HG03457 (cell line): ENCODE measurements at regions not wholly inside any gene's neighbourhood (a gene's known extent, or its start where the extent isn't known, plus 50 kb on each side); places are given as distances from the start of the nearest gene placed in this dataset.
"Not testable (repeated sequence)": the region's sequence is repeated elsewhere in the genome, so short reads cannot be mapped to it uniquely, and the experiment has no call there.

ENCODE experiments used
- ATAC-seq: cut with Tn5 transposase; IDR thresholded peaks from one replicate; pipeline ENCODE4 v1.9.1; 2021; ENCODE audit warnings: moderate number of reproducible peaks; ENCODE audit not compliant: unreplicated experiment

DNA sequence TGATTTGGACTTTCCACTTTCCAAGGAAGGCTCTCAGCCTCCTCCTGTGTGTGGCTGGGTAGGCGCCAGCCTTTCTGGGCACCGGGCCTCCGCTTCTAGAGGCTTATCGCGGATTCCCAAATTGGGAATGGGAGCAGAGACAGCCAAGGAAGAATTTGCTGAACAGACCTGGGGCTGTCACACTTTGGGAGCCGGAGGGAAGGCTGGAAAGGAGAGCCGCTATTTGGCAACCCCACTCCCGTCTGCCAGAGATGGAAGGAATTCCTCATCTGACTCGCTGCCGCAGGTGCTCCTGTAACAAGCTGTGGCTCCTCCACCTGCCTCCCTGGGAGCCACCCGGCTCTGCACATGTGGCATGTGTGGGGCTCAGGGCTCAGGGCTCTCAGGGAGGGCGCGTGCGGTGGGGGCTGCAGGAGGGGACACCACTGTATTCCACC, 50.8 kb upstream of the ECHDC3 start:
- ATAC-seq = no peak

GRCh38 chr10:11689945-11690736, 52.0 kb upstream of the ECHDC3 start:
- ATAC-seq = no peak

DNA sequence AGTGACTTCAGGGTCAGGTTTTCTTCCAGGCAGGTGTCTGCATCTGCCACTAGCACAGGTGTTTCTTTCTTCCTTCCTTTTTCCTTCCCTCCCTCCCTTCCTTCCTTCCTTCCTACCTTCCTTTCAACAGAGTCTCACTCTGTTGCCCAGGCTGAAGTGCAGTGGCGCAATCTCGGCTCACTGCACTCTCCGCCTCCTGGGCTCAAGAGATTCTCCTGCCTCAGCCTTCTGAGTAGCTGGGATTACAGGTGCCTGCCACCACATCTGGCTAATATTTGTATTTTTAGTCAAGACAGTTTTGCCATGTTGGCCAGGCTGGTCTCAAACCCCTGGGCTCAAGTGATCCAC, 53.8 kb upstream of the ECHDC3 start:
- not testable (repeated sequence) for ATAC-seq

GRCh38 chr10:11687779-11688447, 54.3 kb upstream of the ECHDC3 start:
- ATAC-seq = no peak

DNA sequence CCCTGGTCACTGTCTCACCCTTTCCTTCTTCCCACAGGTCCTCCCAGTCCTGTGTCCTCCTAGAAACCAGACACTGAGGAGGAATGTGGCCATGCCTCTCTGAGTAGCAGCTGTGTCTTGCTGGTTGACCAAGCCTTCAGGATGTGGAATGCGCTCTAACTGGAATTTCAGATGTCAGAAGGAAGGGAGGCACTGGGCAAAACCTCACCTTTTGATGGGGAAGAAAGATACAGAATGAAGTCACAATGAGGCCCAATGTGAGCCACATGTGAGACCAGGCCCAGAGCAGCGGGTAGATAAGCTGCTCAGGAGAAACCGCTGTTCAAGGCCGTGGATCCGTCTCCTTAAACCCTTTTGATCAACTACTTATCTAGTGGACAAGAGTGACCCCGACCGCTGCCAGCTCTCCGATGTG, 54.8 kb upstream of the ECHDC3 start:
- no peak for ATAC-seq

DNA sequence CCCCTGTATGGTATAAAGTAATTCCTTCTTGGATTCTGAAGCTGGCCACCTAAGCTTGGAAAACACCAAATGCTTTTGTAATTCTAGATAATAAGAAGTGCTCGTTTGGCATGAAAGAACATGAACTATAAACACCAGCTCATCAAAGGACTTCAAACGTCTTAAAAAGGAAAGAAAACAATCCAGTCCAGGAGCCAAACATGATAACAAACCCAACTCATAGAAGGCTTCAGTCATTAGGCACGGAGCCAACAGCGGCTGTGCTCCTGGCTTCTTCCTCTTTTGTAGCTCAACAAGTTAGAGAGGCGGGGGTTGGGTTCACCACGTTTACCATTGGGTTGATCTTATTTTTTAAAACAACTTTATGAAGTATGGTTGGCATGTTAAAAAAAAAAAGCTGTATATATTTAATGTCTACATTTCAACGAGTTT, 56.4 kb upstream of the ECHDC3 start:
- ATAC-seq = no peak

DNA sequence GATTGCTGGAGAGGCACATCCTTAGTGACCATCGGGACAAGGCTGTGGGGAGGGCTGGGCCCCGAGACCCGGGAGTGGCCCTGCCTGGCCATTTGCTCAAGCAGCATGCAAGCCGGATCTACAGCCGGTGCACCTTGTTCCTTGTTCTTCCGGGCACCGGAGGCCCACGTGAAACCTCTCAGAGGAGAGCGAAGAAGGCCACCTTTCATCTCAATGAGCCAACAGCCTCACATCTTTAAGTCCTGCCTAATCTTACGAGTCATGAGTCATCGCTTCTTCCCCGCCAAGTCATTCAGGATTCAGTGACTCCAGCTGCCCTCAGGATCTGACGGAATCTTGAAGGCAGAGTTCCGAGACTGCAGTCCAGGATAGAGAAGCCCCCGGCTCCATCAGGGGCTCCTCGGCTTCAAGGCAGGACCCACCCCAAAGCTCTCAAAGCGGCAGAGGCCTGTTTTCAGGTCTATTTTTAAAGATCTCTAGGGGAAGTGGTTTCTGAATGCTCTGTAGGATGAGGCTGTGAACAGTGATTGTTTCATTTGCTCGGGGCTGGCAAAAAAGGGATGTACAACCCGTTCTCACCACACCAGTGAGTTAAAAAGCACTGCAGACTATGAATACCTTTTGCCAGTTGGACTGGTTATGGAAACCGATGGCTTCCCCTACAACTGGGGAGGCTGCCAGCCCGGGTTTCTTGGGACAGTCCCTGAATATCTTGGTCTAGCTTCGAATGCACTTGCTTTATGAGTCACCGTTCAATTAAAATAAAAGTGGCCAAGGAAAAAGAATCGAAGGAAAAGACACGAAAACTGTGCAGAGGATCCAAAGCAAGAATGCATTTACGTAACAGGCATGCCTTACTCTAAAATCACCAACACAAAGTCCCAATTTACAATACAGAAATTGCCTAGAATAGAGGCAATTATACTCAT, 57.2 kb upstream of the ECHDC3 start:
- ATAC-seq = peak; percentile 51

DNA sequence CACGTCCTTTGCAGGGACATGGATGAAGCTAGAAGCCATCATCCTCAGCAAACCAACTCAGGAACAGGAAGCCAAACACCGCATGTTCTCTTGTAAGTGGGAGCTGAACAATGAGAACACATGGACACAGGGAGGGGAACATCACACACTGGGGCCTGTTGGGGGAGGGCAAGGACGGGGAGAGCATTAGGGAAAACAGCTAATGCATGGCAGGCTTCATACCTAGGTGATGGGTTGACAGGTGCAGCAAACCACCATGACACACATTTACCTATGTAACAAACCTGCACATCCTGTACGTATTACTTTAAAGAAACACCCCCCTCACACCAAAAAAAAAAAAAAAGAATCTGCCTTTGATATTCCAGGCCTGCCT, 57.9 kb upstream of the ECHDC3 start:
- ATAC-seq = not testable (repeated sequence)

GRCh38 chr10:11683529-11684320, 58.5 kb upstream of the ECHDC3 start:
- ATAC-seq = no peak

- no peak for ATAC-seq
Measured at GRCh38 chr10:11682851-11683250, 59.3 kb upstream of the ECHDC3 start.

DNA sequence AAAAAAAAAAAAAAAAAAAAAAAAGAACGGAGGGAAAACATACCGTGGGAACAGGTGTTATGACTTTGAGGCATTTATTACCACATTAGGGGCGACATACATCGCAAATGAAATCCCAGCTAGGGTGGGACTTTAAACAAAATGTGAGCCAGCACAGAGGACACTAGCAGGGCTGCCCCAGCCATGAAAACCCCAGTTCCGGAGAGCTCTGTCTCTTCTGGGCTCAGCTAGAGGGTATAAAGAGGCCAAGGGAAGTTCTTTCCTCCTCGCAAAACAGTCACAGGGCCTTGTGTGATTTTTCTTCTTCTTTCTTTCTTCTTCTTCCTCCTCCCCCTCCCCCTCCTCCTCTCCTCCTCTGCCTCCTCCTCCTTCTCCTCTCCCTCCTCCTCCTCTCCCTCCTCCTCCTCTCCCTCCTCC, 59.9 kb upstream of the ECHDC3 start:
- no peak for ATAC-seq

GRCh38 chr10:11680496-11680895, 61.7 kb upstream of the ECHDC3 start:
- ATAC-seq = no peak

DNA sequence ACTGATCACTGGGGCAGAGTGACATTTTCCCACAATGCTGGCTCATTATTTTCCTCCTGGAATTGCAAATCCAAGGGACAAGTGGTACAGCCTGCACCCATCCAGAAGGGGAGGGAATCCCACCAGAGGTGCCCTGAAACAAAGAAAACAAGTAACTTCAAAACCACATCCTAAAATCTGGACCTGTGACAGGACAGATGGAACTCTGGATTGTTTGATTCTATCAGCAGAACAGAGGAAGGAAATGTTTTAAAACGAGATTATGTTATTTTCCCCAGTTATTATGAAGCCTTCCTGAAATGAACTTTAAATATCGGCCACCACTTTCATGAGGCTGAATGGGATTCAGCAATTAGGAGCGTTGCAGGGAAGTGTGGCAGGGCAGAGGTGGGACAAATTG, 62.2 kb upstream of the ECHDC3 start:
- ATAC-seq = no peak

- ATAC-seq = peak; percentile 81
Measured at GRCh38 chr10:11678074-11678793, 63.9 kb upstream of the ECHDC3 start.

DNA sequence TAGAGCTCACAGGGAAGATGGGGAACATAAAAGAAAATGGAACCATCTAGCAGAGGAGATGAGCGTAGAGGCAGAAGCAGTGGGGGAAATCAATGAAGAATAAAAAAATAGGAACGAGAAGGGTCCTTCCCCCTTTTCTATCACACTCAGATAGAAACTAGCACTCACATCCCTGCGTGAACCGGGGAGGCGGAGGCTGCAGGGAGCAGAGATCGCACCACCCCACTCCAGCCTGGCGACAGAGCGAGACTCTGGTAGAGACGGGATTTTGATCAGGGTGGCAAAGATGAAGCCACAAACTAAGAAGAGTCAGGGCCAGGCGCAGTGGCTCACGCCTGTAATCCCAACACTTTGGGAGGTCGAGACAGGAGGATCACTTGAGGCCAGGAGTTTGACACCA, 64.7 kb upstream of the ECHDC3 start:
- no peak for ATAC-seq

DNA sequence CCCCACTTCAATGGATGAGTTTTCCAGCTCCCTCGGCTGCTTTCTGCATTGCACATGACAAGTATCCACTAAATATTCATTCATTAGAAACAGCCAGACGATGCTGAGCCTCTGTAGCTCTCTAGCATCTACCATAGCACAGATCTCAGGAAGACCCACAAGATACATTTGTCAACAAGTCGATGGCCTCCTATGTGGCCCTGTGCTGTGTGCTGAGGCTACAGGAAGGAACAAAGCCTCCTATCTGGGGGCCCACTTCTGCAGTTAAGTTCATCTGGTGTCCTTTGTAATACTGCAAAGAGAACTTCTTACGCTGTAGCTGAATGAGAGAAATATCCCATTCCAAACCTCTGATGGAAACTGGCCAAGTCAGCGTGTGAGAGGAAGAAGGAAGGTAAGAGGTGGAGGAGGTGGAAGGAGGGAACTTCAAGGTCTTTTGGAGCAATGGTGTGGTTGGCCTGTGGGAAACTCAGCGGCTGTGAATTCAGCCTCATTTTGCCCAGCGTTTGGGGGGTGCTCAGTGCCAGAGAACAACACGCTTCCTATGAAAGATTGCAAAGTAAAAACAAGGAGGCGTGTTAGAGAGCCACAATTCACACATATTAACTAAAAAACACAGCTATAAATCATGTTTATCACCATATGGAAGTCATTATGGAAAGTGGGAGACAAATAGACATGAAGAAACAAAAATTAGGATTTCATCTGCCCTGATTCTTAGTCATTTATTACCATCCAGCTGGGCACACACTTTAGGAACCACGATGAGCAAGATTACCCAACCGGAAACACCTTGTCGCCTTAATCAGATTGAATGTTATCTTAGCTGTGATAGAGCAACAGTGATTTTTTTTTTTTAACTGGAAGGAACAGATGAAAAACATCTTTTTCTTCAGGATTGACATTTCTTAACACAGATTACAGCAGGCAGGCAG, 62.2 kb upstream of the USP6NL start:
- no peak for ATAC-seq

- no peak for ATAC-seq
Measured at GRCh38 chr10:11672836-11673235, 61.4 kb upstream of the USP6NL start.

DNA sequence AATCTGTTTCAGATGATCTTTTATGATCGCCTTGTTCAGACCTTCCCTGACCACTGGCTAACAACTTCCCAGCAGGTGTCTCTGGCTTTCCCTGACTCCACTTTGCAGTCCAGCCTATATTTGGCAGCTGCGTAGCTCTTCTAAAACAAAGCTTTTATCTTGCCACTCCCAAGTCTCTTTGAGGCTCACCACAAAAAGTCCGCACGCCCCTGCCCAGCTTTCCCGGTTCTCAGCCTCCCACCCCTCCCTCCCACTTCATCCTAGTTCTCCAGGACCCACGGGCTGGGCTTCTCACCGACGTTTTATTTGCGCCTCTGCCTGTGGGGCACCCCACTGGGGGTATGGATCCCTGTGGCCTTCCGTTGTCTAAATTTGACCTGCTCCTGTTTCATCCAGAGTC, 58.9 kb upstream of the USP6NL start:
- no peak for ATAC-seq
